GM21447 (cell line): ENCODE measurements at regions not wholly inside any gene's neighbourhood (a gene's known extent, or its start where the extent isn't known, plus 50 kb on each side); places are given as distances from the start of the nearest gene placed in this dataset.

ENCODE experiments used
- ATAC-seq: cut with Tn5 transposase; IDR thresholded peaks from one replicate; pipeline ENCODE4 v1.9.1; 2021; ENCODE audit not compliant: unreplicated experiment

GRCh38 chr15:94673801-94674200 lies 442.4 kb downstream of the MCTP2 start:
- no peak for ATAC-seq

GRCh38 chr15:94674296-94674695 lies 442.9 kb downstream of the MCTP2 start:
- ATAC-seq = no peak

- no peak for ATAC-seq
Observed at GRCh38 chr15:94677202-94677790, 445.9 kb downstream of the MCTP2 start.

- no peak for ATAC-seq
Observed at GRCh38 chr15:94682171-94682570, 450.8 kb downstream of the MCTP2 start.

- ATAC-seq = no peak
Observed at GRCh38 chr15:94683902-94684301, 452.5 kb downstream of the MCTP2 start.

- ATAC-seq = no peak
Observed at GRCh38 chr15:94691169-94691568, 459.8 kb downstream of the MCTP2 start.

GRCh38 chr15:94692710-94693109 lies 461.3 kb downstream of the MCTP2 start:
- ATAC-seq = no peak

GRCh38 chr15:94700211-94700610 lies 468.9 kb downstream of the MCTP2 start:
- no peak for ATAC-seq

GRCh38 chr15:94701281-94701985 lies 470.1 kb downstream of the MCTP2 start:
- no peak for ATAC-seq

GRCh38 chr15:94703596-94703995 lies 472.2 kb downstream of the MCTP2 start:
- ATAC-seq = no peak

GRCh38 chr15:94704421-94704820 lies 473.1 kb downstream of the MCTP2 start:
- ATAC-seq = no peak

GRCh38 chr15:94704946-94705345 lies 473.6 kb downstream of the MCTP2 start:
- no peak for ATAC-seq

- no peak for ATAC-seq
Observed at GRCh38 chr15:94709319-94709718, 478.0 kb downstream of the MCTP2 start.

- ATAC-seq = no peak
Observed at GRCh38 chr15:94722024-94722636, 490.8 kb downstream of the MCTP2 start.

GRCh38 chr15:94723801-94724200 lies 492.4 kb downstream of the MCTP2 start:
- no peak for ATAC-seq

GRCh38 chr15:94731286-94731685 lies 499.9 kb downstream of the MCTP2 start:
- ATAC-seq = no peak

GRCh38 chr15:94734460-94734859 lies 503.1 kb downstream of the MCTP2 start:
- no peak for ATAC-seq

GRCh38 chr15:94736236-94736635 lies 504.9 kb downstream of the MCTP2 start:
- no peak for ATAC-seq

GRCh38 chr15:94739639-94740038 lies 508.3 kb downstream of the MCTP2 start:
- ATAC-seq = no peak

- no peak for ATAC-seq
Observed at GRCh38 chr15:94740469-94740868, 509.1 kb downstream of the MCTP2 start.

GRCh38 chr15:94743668-94744067 lies 512.3 kb downstream of the MCTP2 start:
- ATAC-seq = no peak

- ATAC-seq = no peak
Observed at GRCh38 chr15:94744080-94744793, 512.9 kb downstream of the MCTP2 start.
